ENCODE measurements at regions not wholly inside any gene's neighbourhood (a gene's known extent, or its start where the extent isn't known, plus 50 kb on each side); places are given as distances from the start of the nearest gene placed in this dataset.

GRCh38 chr4:175999944-176000343 lies 65.7 kb upstream of the WDR17 start:
- no peak for TF ChIP-seq ZNF384 (IDR thresholded peaks at IDR 0.05)
- no peak for TF ChIP-seq SP1 (IDR thresholded peaks at IDR 0.05)
- TF ChIP-seq FOXM1 (IDR thresholded peaks at IDR 0.05; ENCODE audit: borderline replicate concordance) = no peak
- TF ChIP-seq LEF1 (IDR thresholded peaks at IDR 0.05; ENCODE audit: borderline replicate concordance) = no peak
- TF ChIP-seq BHLHE40 (IDR thresholded peaks at IDR 0.05; ENCODE audit: borderline replicate concordance) = no peak
- no peak for TF ChIP-seq ELF4 (IDR thresholded peaks at IDR 0.05)

Measured in HEK293T (cell line).